Astrocyte (in vitro differentiated cells and primary cell): ENCODE measurements at regions not wholly inside any gene's neighbourhood (a gene's known extent, or its start where the extent isn't known, plus 50 kb on each side); places are given as distances from the start of the nearest gene placed in this dataset.

ENCODE experiments used
- CTCF ChIP-seq: IDR thresholded peaks from 2 replicates; pipeline ENCODE4 v1.5.1; 2011; ENCODE audit warnings: low read depth, mild to moderate bottlenecking, inconsistent platforms, low read length, moderate library complexity; ENCODE audit not compliant: insufficient read depth
- EZH2 ChIP-seq: IDR thresholded peaks from 2 replicates; pipeline ENCODE4 v1.6.1; 2012; ENCODE audit warnings: mild to moderate bottlenecking, low read length, inconsistent platforms; ENCODE audit not compliant: insufficient read depth

GRCh38 chr3:55156851-55157650, 229.2 kb upstream of the LRTM1 start:
- TF ChIP-seq EZH2 (no peak), CTCF (no peak)
